HG02884 (cell line): ENCODE measurements at regions not wholly inside any gene's neighbourhood (a gene's known extent, or its start where the extent isn't known, plus 50 kb on each side); places are given as distances from the start of the nearest gene placed in this dataset.

ENCODE experiments used
- ATAC-seq: cut with Tn5 transposase; IDR thresholded peaks from one replicate; pipeline ENCODE4 v1.9.1; 2021; ENCODE audit warnings: mild to moderate bottlenecking, moderate library complexity; ENCODE audit not compliant: unreplicated experiment

- ATAC-seq: no peak
Measured at GRCh38 chr4:136935871-136936270, 596.4 kb downstream of the PCDH18 start.

- ATAC-seq: no peak
Measured at GRCh38 chr4:136935305-136935704, 597.0 kb downstream of the PCDH18 start.

GRCh38 chr4:136934601-136935000 is 597.7 kb downstream of the PCDH18 start:
- ATAC-seq: no peak

- no peak for ATAC-seq
Measured at GRCh38 chr4:136931781-136932180, 600.5 kb downstream of the PCDH18 start.

GRCh38 chr4:136928957-136929411 is 603.3 kb downstream of the PCDH18 start:
- ATAC-seq: no peak

GRCh38 chr4:136927172-136927571 is 605.1 kb downstream of the PCDH18 start:
- no peak for ATAC-seq

- no peak for ATAC-seq
Measured at GRCh38 chr4:136925203-136925602, 607.1 kb downstream of the PCDH18 start.

GRCh38 chr4:136922066-136922465 is 610.2 kb downstream of the PCDH18 start:
- ATAC-seq: no peak

- no peak for ATAC-seq
Measured at GRCh38 chr4:136920092-136920881, 612.0 kb downstream of the PCDH18 start.

GRCh38 chr4:136918772-136919171 is 613.5 kb downstream of the PCDH18 start:
- ATAC-seq: no peak

- no peak for ATAC-seq
Measured at GRCh38 chr4:136917312-136918110, 614.8 kb downstream of the PCDH18 start.

- no peak for ATAC-seq
Measured at GRCh38 chr4:136909626-136910025, 622.7 kb downstream of the PCDH18 start.

GRCh38 chr4:136908122-136908521 is 624.2 kb downstream of the PCDH18 start:
- ATAC-seq: no peak

GRCh38 chr4:136900696-136901095 is 631.6 kb downstream of the PCDH18 start:
- ATAC-seq: no peak

GRCh38 chr4:136898590-136899248 is 633.6 kb downstream of the PCDH18 start:
- ATAC-seq: no peak

- ATAC-seq: no peak
Measured at GRCh38 chr4:136893573-136893972, 638.7 kb downstream of the PCDH18 start.

- no peak for ATAC-seq
Measured at GRCh38 chr4:136881666-136882065, 650.6 kb downstream of the PCDH18 start.

GRCh38 chr4:136873555-136873954 is 658.7 kb downstream of the PCDH18 start:
- no peak for ATAC-seq

- no peak for ATAC-seq
Measured at GRCh38 chr4:136867465-136867864, 664.8 kb downstream of the PCDH18 start.

- no peak for ATAC-seq
Measured at GRCh38 chr4:136865526-136865925, 666.8 kb downstream of the PCDH18 start.

- ATAC-seq: peak; percentile 92
Measured at GRCh38 chr4:136864604-136865185, 667.6 kb downstream of the PCDH18 start.
